Fibroblast of lung (primary cell): ENCODE measurements at regions not wholly inside any gene's neighbourhood (a gene's known extent, or its start where the extent isn't known, plus 50 kb on each side); places are given as distances from the start of the nearest gene placed in this dataset.

Source experiments
- DNase-seq, 2 donors: peaks; one replicate each; pipeline versions ENCODE4 v3.0.0 to v3.0.0-alpha.2; 2010; ENCODE audit warnings: low read depth in 2 of 2
- H2AFZ ChIP-seq: 2 replicates; pipeline ENCODE4 v1.5.1; 2012; ENCODE audit warnings: low read length, control low read depth, inconsistent platforms
- H3K27ac ChIP-seq: 2 replicates; pipeline ENCODE4 v1.5.1; 2011; ENCODE audit warnings: low read length, control low read depth; ENCODE audit not compliant: insufficient read depth
- H3K27me3 ChIP-seq: 2 replicates; pipeline ENCODE4 v1.5.1; 2011; ENCODE audit warnings: mild to moderate bottlenecking, low read length; ENCODE audit not compliant: control insufficient read depth, insufficient read depth
- H3K36me3 ChIP-seq: 2 replicates; pipeline ENCODE4 v1.5.1; 2011; ENCODE audit warnings: low read length; ENCODE audit not compliant: control insufficient read depth, insufficient read depth
- H3K4me1 ChIP-seq: 2 replicates; pipeline ENCODE4 v1.5.1; 2011; ENCODE audit warnings: low read length; ENCODE audit not compliant: control insufficient read depth, insufficient read depth; ENCODE audit errors: extremely low read depth
- H3K4me2 ChIP-seq: 2 replicates; pipeline ENCODE4 v1.5.1; 2011; ENCODE audit warnings: low read length, control low read depth; ENCODE audit not compliant: insufficient read depth; ENCODE audit errors: extremely low read depth
- H3K4me3 ChIP-seq, 4 experiments: fragments of 200-600 bp in 1 of 4; sonication (generic) in 1 of 4; replicated peaks in 1 of 4; 2 replicates each; pipeline ENCODE4 v1.5.1; 2011 to 2016; ENCODE audit warnings: low read length in 4 of 4, low read depth in 3 of 4, mild to moderate bottlenecking in 3 of 4, control low read depth in 2 of 4, inconsistent platforms in 1 of 4, mixed read lengths in 1 of 4; ENCODE audit not compliant: insufficient read depth in 1 of 4; ENCODE audit errors: control extremely low read depth in 1 of 4
- H3K79me2 ChIP-seq: 2 replicates; pipeline ENCODE4 v1.5.1; 2012; ENCODE audit warnings: mild to moderate bottlenecking, low read length, inconsistent platforms; ENCODE audit not compliant: control insufficient read depth, insufficient read depth
- H3K9ac ChIP-seq: 2 replicates; pipeline ENCODE4 v1.5.1; 2011; ENCODE audit warnings: mild to moderate bottlenecking, low read length, control low read depth; ENCODE audit not compliant: insufficient read depth
- H3K9me3 ChIP-seq: 2 replicates; pipeline ENCODE4 v1.5.1; 2012; ENCODE audit warnings: low read depth, low read length; ENCODE audit not compliant: control insufficient read depth, insufficient read depth
- H4K20me1 ChIP-seq: 2 replicates; pipeline ENCODE4 v1.5.1; 2011; ENCODE audit warnings: low read length; ENCODE audit not compliant: control insufficient read depth, insufficient read depth; ENCODE audit errors: extremely low read depth
- CTCF ChIP-seq, 2 donors: IDR thresholded peaks in 1 of 2; conservative IDR thresholded peaks in 1 of 2; 1 replicate in 1 of 2; 2 replicates in 1 of 2; pipeline ENCODE4 v1.5.1; 2011 to 2012; ENCODE audit warnings: low read length in 2 of 2, control low read depth in 1 of 2, inconsistent platforms in 1 of 2, low read depth in 1 of 2, mild to moderate bottlenecking in 1 of 2
- EZH2 ChIP-seq: IDR thresholded peaks from 2 replicates; pipeline ENCODE4 v1.5.1; 2012; ENCODE audit warnings: low read length, control low read depth, mild to moderate bottlenecking; ENCODE audit errors: missing control alignments

DNA sequence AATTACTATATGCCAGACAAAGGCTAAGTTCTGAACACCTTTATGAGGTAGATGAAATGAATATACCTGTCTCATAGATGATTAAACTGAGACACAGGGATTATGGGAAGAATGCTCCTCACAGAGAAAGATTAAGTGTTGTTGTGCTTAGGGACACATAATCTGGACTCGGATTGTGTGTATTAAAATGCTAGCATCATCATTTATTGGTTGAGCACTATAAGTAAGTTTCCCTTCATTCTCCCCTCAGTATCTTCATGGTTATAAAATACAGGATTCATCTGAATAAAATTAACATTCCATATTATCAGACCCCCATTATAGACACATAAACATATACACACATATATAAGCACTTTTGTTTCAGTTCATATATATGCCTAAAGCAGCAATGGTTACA lies 463.5 kb downstream of the PPP4R3C start:
- no peaks in the 10 kb centered on the region for H3K79me2 ChIP-seq
- H3K4me3 ChIP-seq = no peak overlapping the region
- no peak overlapping the region for H3K9ac ChIP-seq
- no peak overlapping the region for H2AFZ ChIP-seq
- no peak overlapping the region for H3K4me2 ChIP-seq
- H3K27ac ChIP-seq = no peak overlapping the region
- H4K20me1 ChIP-seq = no peaks in the 10 kb centered on the region
- H3K36me3 ChIP-seq = no peaks in the 10 kb centered on the region
- H3K9me3 ChIP-seq = no peaks in the 10 kb centered on the region
- TF ChIP-seq CTCF (conservative IDR thresholded peaks at IDR 0.05 in 1 of 2, IDR thresholded peaks at IDR 0.05 in 1 of 2; ENCODE audit: low read depth in 1 of 2, low read length in 2 of 2) (no peak), EZH2 (no peak)
- DNase-seq = no peak
- H3K27me3 ChIP-seq = no peaks in the 10 kb centered on the region
- no peaks in the 10 kb centered on the region for H3K4me1 ChIP-seq

DNA sequence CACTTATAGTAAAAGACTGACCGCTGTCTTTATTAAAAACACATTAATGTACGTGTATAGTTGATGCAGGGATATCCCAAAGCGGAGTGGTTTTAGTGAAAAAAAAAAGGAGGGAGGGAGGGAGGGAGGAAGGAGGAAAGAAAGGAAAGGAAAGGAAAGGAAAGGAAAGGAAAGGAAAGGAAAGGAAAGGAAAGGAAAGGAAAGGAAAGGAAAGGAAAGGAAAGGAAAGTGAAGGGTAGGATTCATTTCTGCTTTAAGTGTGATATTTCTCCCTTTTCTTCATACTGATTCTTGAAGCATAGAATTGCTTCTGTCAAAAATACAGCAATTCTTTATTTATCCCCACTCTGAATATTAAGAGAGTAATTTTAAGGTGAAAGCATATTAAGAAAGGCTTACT lies 504.9 kb downstream of the PPP4R3C start:
- Histone ChIP-seq H3K4me1 (no peaks in the 10 kb centered on the region), H3K27me3 (no peaks in the 10 kb centered on the region), H3K4me3 (no peak overlapping the region), H3K9me3 (no peaks in the 10 kb centered on the region), H3K36me3 (no peaks in the 10 kb centered on the region), H2AFZ (no peak overlapping the region), H3K4me2 (no peak overlapping the region), H3K27ac (no peak overlapping the region), H4K20me1 (no peaks in the 10 kb centered on the region), H3K79me2 (no peaks in the 10 kb centered on the region), H3K9ac (no peak overlapping the region)
- no peak for DNase-seq
- no peak for TF ChIP-seq CTCF (conservative IDR thresholded peaks at IDR 0.05 in 1 of 2, IDR thresholded peaks at IDR 0.05 in 1 of 2; ENCODE audit: low read depth in 1 of 2, low read length in 2 of 2)
- TF ChIP-seq EZH2 = no peak

GRCh38 chrX:26954029-26954428 lies 509.1 kb downstream of the PPP4R3C start:
- TF ChIP-seq CTCF (conservative IDR thresholded peaks at IDR 0.05 in 1 of 2, IDR thresholded peaks at IDR 0.05 in 1 of 2; ENCODE audit: low read depth in 1 of 2, low read length in 2 of 2) (no peak), EZH2 (no peak)
- H3K4me1 ChIP-seq = no peaks in the 10 kb centered on the region
- H3K9ac ChIP-seq = no peak overlapping the region
- H3K4me2 ChIP-seq = no peak overlapping the region
- H2AFZ ChIP-seq = no peak overlapping the region
- no peaks in the 10 kb centered on the region for H4K20me1 ChIP-seq
- no peak overlapping the region for H3K4me3 ChIP-seq
- H3K9me3 ChIP-seq = no peaks in the 10 kb centered on the region
- no peaks in the 10 kb centered on the region for H3K36me3 ChIP-seq
- H3K27me3 ChIP-seq = no peaks in the 10 kb centered on the region
- H3K27ac ChIP-seq = no peak overlapping the region
- H3K79me2 ChIP-seq = no peaks in the 10 kb centered on the region
- DNase-seq = no peak
